Aorta (tissue), 5 donors: ENCODE measurements at regions not wholly inside any gene's neighbourhood (a gene's known extent, or its start where the extent isn't known, plus 50 kb on each side); places are given as distances from the start of the nearest gene placed in this dataset.

Experiments used
- ATAC-seq: fragments of 200-7000 bp; cut with Tn5 transposase; one replicate; pipeline ENCODE4 v1.9.1; 2022; ENCODE audit warnings: moderate library complexity; ENCODE audit not compliant: low FRiP score
- DNase-seq, 2 donors: peaks; one replicate each; pipeline ENCODE4 v3.0.0-alpha.2; 2020
- H3K27ac ChIP-seq, 2 donors: one replicate each; pipeline ENCODE4 v1.5.1; 2013; ENCODE audit warnings: low read length in 2 of 2, mild to moderate bottlenecking in 2 of 2, moderate library complexity in 2 of 2, control low read depth in 1 of 2, inconsistent platforms in 1 of 2, low read depth in 1 of 2
- H3K27me3 ChIP-seq, 2 donors: one replicate each; pipeline ENCODE4 v1.6.1; 2013; ENCODE audit warnings: control low read depth in 1 of 2, low read length in 1 of 2, mild to moderate bottlenecking in 1 of 2, moderate library complexity in 1 of 2; ENCODE audit not compliant: insufficient read depth in 2 of 2, control insufficient read depth in 1 of 2
- H3K36me3 ChIP-seq, 2 donors: one replicate each; pipeline ENCODE4 v1.6.1; 2013; ENCODE audit warnings: control low read depth in 1 of 2, low read length in 1 of 2, mild to moderate bottlenecking in 1 of 2; ENCODE audit not compliant: insufficient read depth in 2 of 2, control insufficient read depth in 1 of 2
- H3K4me1 ChIP-seq, 2 donors: one replicate each; pipeline ENCODE4 v1.6.1; 2013; ENCODE audit warnings: low read length in 2 of 2, control low read depth in 1 of 2, mild to moderate bottlenecking in 1 of 2, moderate library complexity in 1 of 2; ENCODE audit not compliant: insufficient read depth in 2 of 2, control insufficient read depth in 1 of 2
- H3K4me3 ChIP-seq, 2 donors: one replicate each; pipeline ENCODE4 v1.5.1; 2013; ENCODE audit warnings: low read length in 2 of 2, control low read depth in 1 of 2, mild to moderate bottlenecking in 1 of 2
- H3K9me3 ChIP-seq: one replicate; pipeline ENCODE4 v1.6.1; 2013; ENCODE audit warnings: mild to moderate bottlenecking, low read length; ENCODE audit not compliant: control insufficient read depth
- WGBS, 2 donors: extraction: QIAGEN DNeasy Blood & Tissue Kit; methylation state at CpG; one replicate each; pipeline ENCODE4 v1.1.7; 2013; 5-methylcytosine and 5-hydroxymethylcytosine counted together
- intact Hi-C, 2 donors: fragments of 100-400 bp; cut with DNase I; formaldehyde crosslinking; loops; one replicate each; pipeline versions ENCODE4 v1.14.2 to v1.15.0; 2022
- donor health status: healthy with polysubstance abuse.
- donor health status: Bipolar disorder and iron deficiency.
- donor health status: DM: no; HTN: no; CAD: no.
- donor health status: DM: no; HTN: no; CAD: no.
- donor health status: DM: yes; HTN: yes; CAD: no.

DNA sequence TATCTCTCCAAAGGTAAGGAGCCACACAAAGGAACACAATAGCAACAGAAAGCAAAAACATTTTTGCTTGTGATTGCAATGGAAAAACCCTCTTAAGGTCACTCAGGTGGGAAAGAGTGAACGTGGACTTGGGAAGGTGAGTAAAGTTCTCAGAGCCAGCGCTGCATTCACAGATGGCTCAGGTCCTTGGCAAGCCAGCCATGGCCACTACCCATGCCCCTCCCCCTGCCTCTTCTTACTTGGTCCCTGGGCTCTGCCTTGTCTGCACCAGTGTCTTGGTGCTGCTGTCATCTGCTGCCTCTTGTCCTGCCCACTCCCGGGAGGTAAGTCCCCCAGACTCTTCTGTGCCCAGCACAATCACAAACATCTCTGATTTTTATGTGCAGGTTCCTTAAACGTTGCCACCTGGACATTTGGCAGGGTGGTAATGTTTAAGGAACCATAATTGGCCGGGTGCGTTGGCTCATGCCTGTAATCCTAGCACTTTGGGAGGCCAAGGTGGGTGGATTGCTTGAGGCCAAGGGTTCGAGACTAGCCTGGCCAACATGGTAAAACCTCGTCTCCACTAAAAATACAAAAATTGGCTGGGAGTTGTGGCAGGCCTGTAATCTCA, 74.6 kb downstream of the FEM1C start:
- DNase-seq (no peak), ATAC-seq (no peak)
- H3K27me3 ChIP-seq: no peaks in the 10 kb centered on the region
- intact Hi-C loops: no loop called here
- 82 to 87% methylated on average over 8 of the region's 8 CpGs for WGBS, 2 donors
- no peak overlapping the region for H3K4me3 ChIP-seq
- H3K9me3 ChIP-seq: no peaks in the 10 kb centered on the region
- H3K36me3 ChIP-seq: no peaks in the 10 kb centered on the region
- no peak overlapping the region for H3K27ac ChIP-seq
- H3K4me1 ChIP-seq: no peaks in the 10 kb centered on the region

DNA sequence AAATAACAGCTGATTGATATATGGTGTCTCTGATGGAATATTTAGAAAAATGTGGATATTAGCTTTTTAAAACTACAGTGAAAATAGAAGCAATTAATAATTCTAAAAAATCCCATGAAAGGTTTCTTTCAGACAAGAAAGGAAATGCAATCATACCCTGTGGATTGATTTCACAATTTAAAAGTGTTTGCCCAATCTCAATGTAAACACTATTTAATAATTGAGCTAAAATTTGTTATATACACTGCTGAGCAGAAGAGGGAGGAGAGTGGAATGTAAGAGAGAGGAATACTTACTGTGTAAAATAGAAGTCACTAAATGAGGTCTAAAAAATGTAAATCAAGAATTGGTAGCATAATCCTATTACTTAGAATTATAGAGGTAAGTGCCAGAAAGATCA, 76.9 kb downstream of the FEM1C start:
- DNase-seq (no peak), ATAC-seq (no peak)
- H3K4me3 ChIP-seq: no peak overlapping the region
- no peaks in the 10 kb centered on the region for H3K27me3 ChIP-seq
- H3K9me3 ChIP-seq: no peaks in the 10 kb centered on the region
- H3K36me3 ChIP-seq: no peaks in the 10 kb centered on the region
- intact Hi-C loops: no loop called here
- H3K4me1 ChIP-seq: no peaks in the 10 kb centered on the region
- H3K27ac ChIP-seq: no peak overlapping the region

DNA sequence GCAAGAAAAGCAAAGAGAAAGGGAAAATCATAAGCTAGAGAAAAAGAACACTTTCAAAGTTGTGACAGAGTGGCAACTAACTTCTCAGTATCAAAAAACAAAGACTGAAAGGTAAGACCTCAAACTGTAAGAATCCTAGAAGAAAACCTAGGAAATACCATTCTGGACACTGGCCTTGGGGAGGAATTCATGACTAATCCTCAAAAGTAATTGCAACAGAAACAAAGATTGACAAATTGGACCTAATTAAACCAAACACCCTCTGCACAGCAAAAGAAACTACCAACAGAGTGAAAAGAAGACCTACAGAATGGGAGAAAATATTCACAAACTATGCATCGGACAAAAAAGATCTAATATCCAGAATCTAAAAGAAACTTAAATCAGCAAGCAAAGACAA, 79.1 kb downstream of the FEM1C start:
- intact Hi-C loops: no loop called here
- H3K4me3 ChIP-seq: no peak overlapping the region
- H3K27me3 ChIP-seq: no peaks in the 10 kb centered on the region
- no peaks in the 10 kb centered on the region for H3K36me3 ChIP-seq
- ATAC-seq (no peak), DNase-seq (no peak)
- no peaks in the 10 kb centered on the region for H3K4me1 ChIP-seq
- 89 to 92% methylated on average over 1 of the region's 1 CpG for WGBS, 2 donors
- H3K9me3 ChIP-seq: no peaks in the 10 kb centered on the region
- H3K27ac ChIP-seq: no peak overlapping the region

DNA sequence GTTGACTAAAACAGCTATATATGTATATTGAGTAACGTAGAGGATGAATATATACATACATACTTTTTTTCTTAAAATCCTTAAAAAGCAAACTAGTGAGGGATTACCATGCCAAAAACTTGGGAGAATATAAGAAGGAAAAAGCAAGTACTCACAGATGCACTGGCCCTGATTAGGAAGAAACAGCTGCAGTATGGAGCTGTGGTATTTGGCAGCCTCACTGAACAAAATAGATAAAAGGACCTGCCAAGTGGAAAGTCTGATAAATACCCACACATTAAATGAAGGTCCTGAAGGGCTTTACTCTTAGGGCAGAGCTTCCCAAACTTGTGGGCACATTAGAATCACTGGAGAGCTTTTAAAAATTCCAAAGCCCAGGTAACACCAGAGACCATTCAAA, 80.6 kb downstream of the FEM1C start:
- intact Hi-C loops: no loop called here
- Histone ChIP-seq H3K36me3 (no peaks in the 10 kb centered on the region), H3K27me3 (no peaks in the 10 kb centered on the region), H3K9me3 (no peaks in the 10 kb centered on the region), H3K4me1 (no peaks in the 10 kb centered on the region), H3K27ac (no peak overlapping the region), H3K4me3 (no peak overlapping the region)
- ATAC-seq (no peak), DNase-seq (no peak)
- WGBS, 2 donors: 45 to 50% methylated on average over 1 of the region's 1 CpG

DNA sequence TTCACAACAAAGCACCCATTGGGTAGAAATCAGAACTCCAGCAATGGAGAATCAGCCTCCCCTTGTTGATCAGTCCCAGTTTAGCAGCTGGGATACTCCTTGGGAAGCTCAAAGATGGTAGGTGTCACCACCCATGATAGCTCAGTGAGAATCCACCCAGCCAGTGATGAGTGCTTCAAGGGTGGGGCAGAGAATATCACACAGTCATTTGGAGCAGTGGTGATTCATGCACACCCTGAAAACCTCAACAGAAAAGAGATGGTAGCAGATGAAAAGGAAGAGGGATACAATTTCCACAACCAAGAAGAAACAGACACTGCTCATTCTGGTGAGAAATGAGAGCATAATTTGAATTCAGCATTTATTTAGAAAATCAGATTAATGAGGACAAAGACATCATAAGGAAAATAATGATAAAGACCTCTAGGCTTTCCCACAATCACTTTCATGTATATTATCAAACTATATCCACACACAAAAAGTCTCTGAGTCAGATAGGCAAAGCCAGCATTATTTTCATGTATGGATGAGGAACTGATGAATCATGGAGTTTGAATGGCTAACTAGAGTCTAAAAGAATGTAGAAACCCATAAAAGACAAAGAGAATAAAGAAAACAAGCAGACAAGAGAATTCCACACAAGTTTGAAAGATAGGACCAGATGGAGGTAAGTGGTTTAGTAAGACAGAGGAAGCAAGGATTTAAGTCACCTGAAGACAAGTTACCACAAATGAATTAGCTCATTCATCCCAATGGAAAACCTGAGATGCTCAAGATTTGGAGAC, 82.9 kb downstream of the FEM1C start:
- DNase-seq (no peak), ATAC-seq (no peak)
- H3K9me3 ChIP-seq: no peaks in the 10 kb centered on the region
- H3K27ac ChIP-seq: no peak overlapping the region
- no peaks in the 10 kb centered on the region for H3K27me3 ChIP-seq
- H3K4me3 ChIP-seq: no peak overlapping the region
- no peaks in the 10 kb centered on the region for H3K36me3 ChIP-seq
- intact Hi-C loops: no loop called here
- no peaks in the 10 kb centered on the region for H3K4me1 ChIP-seq

DNA sequence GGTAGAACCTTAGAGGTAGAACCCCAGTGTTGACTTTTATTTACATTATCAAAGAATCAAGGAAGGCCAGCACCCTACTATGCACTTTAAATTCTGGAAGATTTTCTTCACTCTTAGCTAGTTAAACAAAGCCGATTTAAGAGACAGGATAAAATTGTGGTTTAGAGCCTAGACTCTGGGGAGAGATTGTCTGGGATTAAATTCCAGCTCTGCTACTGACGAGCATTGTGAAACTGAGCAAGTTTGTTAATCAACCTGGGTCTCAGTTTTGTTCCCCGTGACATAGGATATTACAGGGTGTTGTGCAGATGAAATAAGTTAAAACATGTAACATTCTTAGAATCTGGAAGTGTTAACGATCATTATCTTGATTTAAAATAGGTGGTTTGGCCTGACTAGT, 83.5 kb downstream of the FEM1C start:
- Histone ChIP-seq H3K4me3 (no peak overlapping the region), H3K4me1 (no peaks in the 10 kb centered on the region), H3K27me3 (no peaks in the 10 kb centered on the region), H3K36me3 (no peaks in the 10 kb centered on the region), H3K9me3 (no peaks in the 10 kb centered on the region), H3K27ac (no peak overlapping the region)
- 88 to 91% methylated on average over 4 of the region's 4 CpGs for WGBS, 2 donors
- intact Hi-C loops: no loop called here
- DNase-seq (no peak), ATAC-seq (no peak)

DNA sequence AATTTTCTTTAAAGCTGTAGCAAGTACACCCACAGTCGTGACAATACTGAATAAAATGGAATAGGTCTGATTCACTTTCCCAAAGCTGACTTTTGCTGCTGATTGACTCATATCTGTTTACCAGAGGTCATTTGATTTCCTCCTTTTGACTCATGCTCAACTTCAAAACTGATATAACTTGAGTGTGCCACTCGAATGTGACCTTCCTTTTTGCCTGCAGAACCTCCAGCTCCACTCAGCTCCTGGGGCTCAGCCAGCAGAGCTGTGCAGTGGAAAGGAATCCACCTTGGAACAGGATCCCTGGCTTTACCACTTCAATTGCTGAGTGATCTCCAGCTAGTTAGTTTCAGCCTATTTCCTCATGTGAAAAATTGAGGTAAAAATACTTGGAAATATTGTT, 84.1 kb downstream of the FEM1C start:
- H3K27ac ChIP-seq: no peak overlapping the region
- WGBS, 2 donors: 56 to 65% methylated on average over 2 of the region's 2 CpGs

DNA sequence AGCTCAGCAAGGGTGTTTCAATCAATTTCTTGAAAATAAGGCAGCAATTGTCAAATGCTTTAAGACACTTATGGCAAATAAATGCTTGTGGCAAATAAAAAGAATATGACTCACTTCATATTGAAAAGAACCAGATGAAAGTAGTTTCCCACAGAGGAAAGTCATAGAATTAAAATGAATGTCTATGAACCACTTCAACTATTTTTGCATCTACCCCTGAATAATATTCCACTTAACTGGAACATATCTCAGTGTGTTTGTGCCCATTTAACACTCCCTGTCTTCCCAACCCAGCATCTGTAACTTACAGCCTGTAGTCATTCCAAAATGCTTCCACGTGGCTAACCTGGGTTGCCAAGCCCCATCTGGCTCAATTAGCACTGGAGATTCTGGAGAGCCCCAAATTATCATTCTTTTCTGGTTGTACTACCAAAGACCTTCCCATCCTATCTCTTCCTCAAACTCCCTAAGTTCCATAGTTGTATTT, 84.7 kb downstream of the FEM1C start:
- DNase-seq (no peak), ATAC-seq (no peak)
- no peak overlapping the region for H3K4me3 ChIP-seq
- no peak overlapping the region for H3K27ac ChIP-seq
- H3K36me3 ChIP-seq: no peaks in the 10 kb centered on the region
- no peaks in the 10 kb centered on the region for H3K27me3 ChIP-seq
- intact Hi-C loops: no loop called here
- H3K9me3 ChIP-seq: no peaks in the 10 kb centered on the region
- WGBS, 2 donors: 55 to 79% methylated on average over 1 of the region's 1 CpG
- no peaks in the 10 kb centered on the region for H3K4me1 ChIP-seq

More for the DNA sequence above, 84.1 kb downstream of the FEM1C start:
- H3K27me3 ChIP-seq: no peaks in the 10 kb centered on the region
- no peaks in the 10 kb centered on the region for H3K4me1 ChIP-seq
- ATAC-seq (no peak), DNase-seq (no peak)
- no peak overlapping the region for H3K4me3 ChIP-seq
- intact Hi-C loops: no loop called here
- no peaks in the 10 kb centered on the region for H3K9me3 ChIP-seq
- no peaks in the 10 kb centered on the region for H3K36me3 ChIP-seq

DNA sequence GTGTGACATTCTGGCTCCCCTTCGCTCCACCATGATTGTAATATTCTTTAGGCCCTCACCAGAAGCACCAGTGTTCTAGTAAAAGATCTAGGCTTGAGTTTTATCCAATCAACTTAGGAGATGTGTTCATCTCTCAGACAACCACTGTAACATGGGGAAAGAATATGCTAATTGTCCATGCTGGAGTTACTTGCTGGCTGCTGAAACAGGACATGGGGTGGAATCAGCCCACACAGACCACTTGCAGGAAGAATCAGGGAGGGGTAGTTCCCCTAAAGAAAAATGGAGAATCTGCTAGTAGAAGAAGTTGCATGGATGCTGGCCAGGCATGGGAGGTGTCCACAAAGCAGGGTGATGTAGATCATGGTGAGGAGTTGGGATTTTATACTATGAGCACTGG, 86.2 kb downstream of the FEM1C start:
- 88 to 92% methylated on average over 1 of the region's 1 CpG for WGBS, 2 donors
- no peak for DNase-seq
- no peak for ATAC-seq
- H3K4me1 ChIP-seq: no peaks in the 10 kb centered on the region
- H3K27me3 ChIP-seq: no peaks in the 10 kb centered on the region
- no peak overlapping the region for H3K4me3 ChIP-seq
- no peak overlapping the region for H3K27ac ChIP-seq
- no peaks in the 10 kb centered on the region for H3K9me3 ChIP-seq
- no peaks in the 10 kb centered on the region for H3K36me3 ChIP-seq
- intact Hi-C loops: no loop called here
